ENCODE measurements at regions not wholly inside any gene's neighbourhood (a gene's known extent, or its start where the extent isn't known, plus 50 kb on each side); places are given as distances from the start of the nearest gene placed in this dataset.

- Mint-ChIP-seq H3K4me3 (ENCODE audit: unreplicated experiment) (no peak overlapping the region), H3K9me3 (ENCODE audit: unreplicated experiment) (no peaks in the 10 kb centered on the region), H3K36me3 (ENCODE audit: low read depth, unreplicated experiment) (no peaks in the 10 kb centered on the region), H3K4me1 (ENCODE audit: low read depth, unreplicated experiment) (peaks cover 2% of the 10 kb centered on the region), H3K27ac (ENCODE audit: unreplicated experiment) (no peak overlapping the region), H3K27me3 (ENCODE audit: low read depth, unreplicated experiment) (no peaks in the 10 kb centered on the region)
- Histone ChIP-seq H4K20me1 (ENCODE audit: insufficient read depth, low read length) (no peaks in the 10 kb centered on the region), H3K27ac (ENCODE audit: low read depth, low read length) (no peak overlapping the region), H2AFZ (ENCODE audit: low read depth, low read length) (no peak overlapping the region), H3K36me3 (ENCODE audit: insufficient read depth, low read length) (no peaks in the 10 kb centered on the region), H3K4me1 (ENCODE audit: insufficient read depth, low read length) (no peaks in the 10 kb centered on the region), H3K9ac (ENCODE audit: low read length) (no peak overlapping the region), H3K27me3 (ENCODE audit: insufficient read depth, low read length) (no peaks in the 10 kb centered on the region), H3K79me2 (ENCODE audit: insufficient read depth, low read length) (no peaks in the 10 kb centered on the region), H3K4me2 (ENCODE audit: low read length) (no peak overlapping the region), H3K4me3 (ENCODE audit: insufficient read depth, low read depth, low read length) (no peak overlapping the region), H3K9me3 (ENCODE audit: insufficient read depth, low read depth, low read length) (no peaks in the 10 kb centered on the region)
- FAIRE-seq (no peak), DNase-seq (ENCODE audit: low read depth) (peak; percentile 10)
- no peak for TF ChIP-seq EZH2 (IDR thresholded peaks at IDR 0.05; ENCODE audit: insufficient read depth, low read length)
- TF ChIP-seq, protein P1, sequence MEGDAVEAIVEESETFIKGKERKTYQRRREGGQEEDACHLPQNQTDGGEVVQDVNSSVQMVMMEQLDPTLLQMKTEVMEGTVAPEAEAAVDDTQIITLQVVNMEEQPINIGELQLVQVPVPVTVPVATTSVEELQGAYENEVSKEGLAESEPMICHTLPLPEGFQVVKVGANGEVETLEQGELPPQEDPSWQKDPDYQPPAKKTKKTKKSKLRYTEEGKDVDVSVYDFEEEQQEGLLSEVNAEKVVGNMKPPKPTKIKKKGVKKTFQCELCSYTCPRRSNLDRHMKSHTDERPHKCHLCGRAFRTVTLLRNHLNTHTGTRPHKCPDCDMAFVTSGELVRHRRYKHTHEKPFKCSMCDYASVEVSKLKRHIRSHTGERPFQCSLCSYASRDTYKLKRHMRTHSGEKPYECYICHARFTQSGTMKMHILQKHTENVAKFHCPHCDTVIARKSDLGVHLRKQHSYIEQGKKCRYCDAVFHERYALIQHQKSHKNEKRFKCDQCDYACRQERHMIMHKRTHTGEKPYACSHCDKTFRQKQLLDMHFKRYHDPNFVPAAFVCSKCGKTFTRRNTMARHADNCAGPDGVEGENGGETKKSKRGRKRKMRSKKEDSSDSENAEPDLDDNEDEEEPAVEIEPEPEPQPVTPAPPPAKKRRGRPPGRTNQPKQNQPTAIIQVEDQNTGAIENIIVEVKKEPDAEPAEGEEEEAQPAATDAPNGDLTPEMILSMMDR (IDR thresholded peaks at IDR 0.05; ENCODE audit: insufficient read depth, low read depth, low read length) = no peak
Observed at GRCh38 chr9:14520341-14520740, 172.9 kb downstream of the ZDHHC21 start.

DNA sequence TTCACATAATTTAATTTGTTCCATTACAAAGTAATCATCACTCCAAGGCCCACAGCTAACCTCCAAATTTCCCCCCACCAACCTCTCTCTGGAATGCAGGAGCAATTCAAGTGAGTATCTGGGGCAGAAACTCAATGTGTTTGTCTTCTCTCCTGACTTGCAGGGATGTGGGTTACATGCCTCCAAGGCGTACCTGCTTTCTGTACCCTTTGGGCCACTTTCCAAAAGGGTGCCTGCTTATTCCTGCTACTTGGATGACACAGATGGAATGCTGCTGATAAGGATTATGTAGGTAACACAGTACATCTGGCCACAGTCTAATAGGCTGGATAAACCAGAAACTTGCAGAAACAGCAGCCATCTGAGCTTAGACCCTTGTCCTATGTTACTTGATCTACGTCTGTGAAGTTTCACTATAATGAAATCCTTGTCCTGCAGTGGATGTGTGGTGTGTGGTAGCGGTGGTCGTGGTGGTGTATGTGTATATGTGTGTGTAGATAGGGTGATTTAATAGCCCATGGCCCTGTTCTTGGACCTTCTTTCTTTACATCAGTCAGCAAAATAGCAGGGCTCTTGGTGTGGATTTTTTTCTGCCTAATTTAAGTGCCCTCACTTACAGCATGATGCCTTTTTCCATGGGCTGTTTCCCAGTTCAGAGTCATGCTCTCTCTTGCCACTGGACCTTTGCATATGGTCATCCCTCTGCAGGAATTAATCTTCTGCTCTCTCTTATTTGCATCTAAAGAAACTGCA is 175.9 kb downstream of the ZDHHC21 start:
- no peaks in the 10 kb centered on the region for H3K9me3 Mint-ChIP-seq (ENCODE audit: unreplicated experiment)
- Histone ChIP-seq H3K4me2 (ENCODE audit: low read length) (no peak overlapping the region), H3K79me2 (ENCODE audit: insufficient read depth, low read length) (no peaks in the 10 kb centered on the region), H2AFZ (ENCODE audit: low read depth, low read length) (no peak overlapping the region), H3K4me3 (ENCODE audit: insufficient read depth, low read depth, low read length) (no peak overlapping the region), H4K20me1 (ENCODE audit: insufficient read depth, low read length) (no peaks in the 10 kb centered on the region), H3K9ac (ENCODE audit: low read length) (no peak overlapping the region), H3K9me3 (ENCODE audit: insufficient read depth, low read depth, low read length) (no peaks in the 10 kb centered on the region), H3K27me3 (ENCODE audit: insufficient read depth, low read length) (no peaks in the 10 kb centered on the region), H3K36me3 (ENCODE audit: insufficient read depth, low read length) (no peaks in the 10 kb centered on the region), H3K27ac (ENCODE audit: low read depth, low read length) (no peak overlapping the region), H3K4me1 (ENCODE audit: insufficient read depth, low read length) (no peaks in the 10 kb centered on the region)
- peaks cover 2% of the 10 kb centered on the region for H3K4me1 Mint-ChIP-seq (ENCODE audit: low read depth, unreplicated experiment)
- TF ChIP-seq, protein P1 (IDR thresholded peaks at IDR 0.05; ENCODE audit: insufficient read depth, low read depth, low read length) = no peak
- TF ChIP-seq EZH2 (IDR thresholded peaks at IDR 0.05; ENCODE audit: insufficient read depth, low read length) = no peak
- no peaks in the 10 kb centered on the region for H3K36me3 Mint-ChIP-seq (ENCODE audit: low read depth, unreplicated experiment)
- H3K27ac Mint-ChIP-seq (ENCODE audit: unreplicated experiment) = no peak overlapping the region
- FAIRE-seq = no peak
- no peaks in the 10 kb centered on the region for H3K27me3 Mint-ChIP-seq (ENCODE audit: low read depth, unreplicated experiment)
- H3K4me3 Mint-ChIP-seq (ENCODE audit: unreplicated experiment) = no peak overlapping the region
- no peak for DNase-seq (ENCODE audit: low read depth)

DNA sequence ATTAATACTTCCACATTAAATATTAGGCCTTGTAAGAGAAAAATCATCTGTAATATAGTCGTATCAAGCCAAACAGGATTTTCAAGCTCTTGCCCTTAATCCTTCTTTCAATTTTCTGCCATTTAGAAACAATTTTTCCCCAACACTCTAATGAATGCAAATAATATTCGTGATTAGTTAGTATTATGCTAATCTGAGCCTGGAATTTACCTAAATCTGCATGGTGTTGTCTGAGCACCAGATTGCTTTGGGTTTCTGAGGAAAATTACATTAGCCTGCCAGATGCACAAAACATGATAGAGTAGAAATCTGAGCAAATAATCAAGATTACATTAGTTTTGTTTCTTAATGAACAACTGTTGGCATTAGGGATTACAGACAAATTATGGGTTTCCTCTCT is 176.6 kb downstream of the ZDHHC21 start:
- Histone ChIP-seq H3K9ac (ENCODE audit: low read length) (no peak overlapping the region), H3K9me3 (ENCODE audit: insufficient read depth, low read depth, low read length) (no peaks in the 10 kb centered on the region), H3K4me3 (ENCODE audit: insufficient read depth, low read depth, low read length) (no peak overlapping the region), H3K36me3 (ENCODE audit: insufficient read depth, low read length) (no peaks in the 10 kb centered on the region), H3K4me2 (ENCODE audit: low read length) (no peak overlapping the region), H2AFZ (ENCODE audit: low read depth, low read length) (no peak overlapping the region), H3K4me1 (ENCODE audit: insufficient read depth, low read length) (no peaks in the 10 kb centered on the region), H4K20me1 (ENCODE audit: insufficient read depth, low read length) (no peaks in the 10 kb centered on the region), H3K27me3 (ENCODE audit: insufficient read depth, low read length) (no peaks in the 10 kb centered on the region), H3K27ac (ENCODE audit: low read depth, low read length) (no peak overlapping the region), H3K79me2 (ENCODE audit: insufficient read depth, low read length) (no peaks in the 10 kb centered on the region)
- H3K27ac Mint-ChIP-seq (ENCODE audit: unreplicated experiment) = no peak overlapping the region
- no peaks in the 10 kb centered on the region for H3K36me3 Mint-ChIP-seq (ENCODE audit: low read depth, unreplicated experiment)
- peaks cover 2% of the 10 kb centered on the region for H3K4me1 Mint-ChIP-seq (ENCODE audit: low read depth, unreplicated experiment)
- H3K4me3 Mint-ChIP-seq (ENCODE audit: unreplicated experiment) = no peak overlapping the region
- H3K27me3 Mint-ChIP-seq (ENCODE audit: low read depth, unreplicated experiment) = no peaks in the 10 kb centered on the region
- FAIRE-seq (no peak), DNase-seq (ENCODE audit: low read depth) (no peak)
- TF ChIP-seq, protein P1 (IDR thresholded peaks at IDR 0.05; ENCODE audit: insufficient read depth, low read depth, low read length) = no peak
- TF ChIP-seq EZH2 (IDR thresholded peaks at IDR 0.05; ENCODE audit: insufficient read depth, low read length) = no peak
- no peaks in the 10 kb centered on the region for H3K9me3 Mint-ChIP-seq (ENCODE audit: unreplicated experiment)
